ENCODE measurements at regions not wholly inside any gene's neighbourhood (a gene's known extent, or its start where the extent isn't known, plus 50 kb on each side); places are given as distances from the start of the nearest gene placed in this dataset.

- H3K4me3 ChIP-seq (ENCODE audit: low read depth, low read length), result no peak overlapping the region
- H3K36me3 ChIP-seq, result no peaks in the 10 kb centered on the region
- no peak for DNase-seq
- TF ChIP-seq CTCF (IDR thresholded peaks at IDR 0.05; ENCODE audit: low read depth, low read length), result no peak
- no peaks in the 10 kb centered on the region for H3K9me3 ChIP-seq
- H3K27me3 ChIP-seq, result no peaks in the 10 kb centered on the region
- no peaks in the 10 kb centered on the region for H3K4me1 ChIP-seq
These were observed 1245.7 kb upstream of the LRRTM1 start for GRCh38 chr2:81550277-81550676.

GRCh38 chr2:81549646-81550045, 1245.1 kb upstream of the LRRTM1 start:
- Histone ChIP-seq H3K4me1 (no peaks in the 10 kb centered on the region), H3K36me3 (no peaks in the 10 kb centered on the region), H3K27me3 (no peaks in the 10 kb centered on the region), H3K4me3 (ENCODE audit: low read depth, low read length) (no peak overlapping the region), H3K9me3 (no peaks in the 10 kb centered on the region)
- TF ChIP-seq CTCF (IDR thresholded peaks at IDR 0.05; ENCODE audit: low read depth, low read length), result no peak
- DNase-seq, result no peak

- TF ChIP-seq CTCF (IDR thresholded peaks at IDR 0.05; ENCODE audit: low read depth, low read length), result no peak
- DNase-seq, result no peak
- no peak overlapping the region for H3K4me3 ChIP-seq (ENCODE audit: low read depth, low read length)
- no peaks in the 10 kb centered on the region for H3K36me3 ChIP-seq
- H3K9me3 ChIP-seq, result no peaks in the 10 kb centered on the region
- no peaks in the 10 kb centered on the region for H3K4me1 ChIP-seq
- H3K27me3 ChIP-seq, result no peaks in the 10 kb centered on the region
These were observed 1241.1 kb upstream of the LRRTM1 start for GRCh38 chr2:81545626-81546025.

DNA sequence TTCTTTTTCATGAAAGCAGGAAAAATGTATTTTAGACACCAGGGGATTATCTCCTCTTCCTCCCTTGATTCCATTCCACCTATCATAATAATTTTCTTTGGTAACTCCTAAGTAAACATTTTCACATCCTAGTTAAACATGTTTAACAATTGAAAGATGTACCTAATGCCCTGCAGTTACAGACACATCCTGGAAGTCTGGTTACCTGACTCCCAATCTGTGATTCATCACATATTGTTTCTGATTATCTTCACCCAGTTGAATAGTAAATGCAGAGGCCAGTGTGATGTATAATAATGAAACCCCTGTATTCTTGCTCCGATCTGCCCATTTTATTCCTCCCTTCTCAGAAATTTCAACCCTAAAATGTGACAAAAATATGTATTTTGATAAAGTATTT, 1237.6 kb upstream of the LRRTM1 start:
- TF ChIP-seq CTCF (IDR thresholded peaks at IDR 0.05; ENCODE audit: low read depth, low read length), result no peak
- H3K36me3 ChIP-seq, result no peaks in the 10 kb centered on the region
- no peaks in the 10 kb centered on the region for H3K4me1 ChIP-seq
- no peak for DNase-seq
- no peaks in the 10 kb centered on the region for H3K9me3 ChIP-seq
- no peaks in the 10 kb centered on the region for H3K27me3 ChIP-seq
- H3K4me3 ChIP-seq (ENCODE audit: low read depth, low read length), result no peak overlapping the region

DNA sequence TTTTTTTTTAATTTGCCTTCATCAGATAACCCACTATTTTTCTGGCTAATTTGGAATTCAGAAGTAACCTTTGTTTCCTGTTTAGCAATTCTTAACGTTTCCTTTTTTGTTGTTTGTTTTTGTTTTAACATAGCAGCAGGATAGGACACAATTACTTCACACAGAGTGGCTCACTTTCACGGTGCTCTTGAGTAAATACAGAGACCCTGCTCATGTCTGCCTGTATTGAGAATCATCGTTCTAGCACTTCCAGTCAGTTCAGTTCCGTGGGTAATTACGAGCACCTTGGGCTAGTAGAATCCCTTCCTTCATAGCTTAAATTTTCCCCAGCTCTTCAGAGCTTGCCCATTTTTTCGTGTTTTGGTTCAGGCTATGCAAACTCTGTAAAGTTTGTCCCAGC, 1225.4 kb upstream of the LRRTM1 start:
- Histone ChIP-seq H3K9me3 (no peaks in the 10 kb centered on the region), H3K4me3 (ENCODE audit: low read depth, low read length) (no peak overlapping the region), H3K36me3 (no peaks in the 10 kb centered on the region), H3K27me3 (no peaks in the 10 kb centered on the region), H3K4me1 (no peaks in the 10 kb centered on the region)
- no peak for DNase-seq
- no peak for TF ChIP-seq CTCF (IDR thresholded peaks at IDR 0.05; ENCODE audit: low read depth, low read length)

- no peaks in the 10 kb centered on the region for H3K27me3 ChIP-seq
- H3K9me3 ChIP-seq, result no peaks in the 10 kb centered on the region
- H3K4me1 ChIP-seq, result no peaks in the 10 kb centered on the region
- no peak for TF ChIP-seq CTCF (IDR thresholded peaks at IDR 0.05; ENCODE audit: low read depth, low read length)
- no peaks in the 10 kb centered on the region for H3K36me3 ChIP-seq
- H3K4me3 ChIP-seq (ENCODE audit: low read depth, low read length), result no peak overlapping the region
- DNase-seq, result no peak
These were observed 1224.4 kb upstream of the LRRTM1 start for GRCh38 chr2:81528852-81529480.
